C1 segment of cervical spinal cord (tissue), 14 donors: ENCODE measurements at regions not wholly inside any gene's neighbourhood (a gene's known extent, or its start where the extent isn't known, plus 50 kb on each side); places are given as distances from the start of the nearest gene placed in this dataset.

ENCODE experiments used
- DNase-seq, 14 donors: peaks; one replicate each; lab custom pipeline; 2025; lab: John Stamatoyannopoulos, UW

- DNase-seq = no peak
These were observed 132.6 kb upstream of the FUT8 start for GRCh38 chr14:65279958-65280357.

- no peak for DNase-seq
These were observed 131.9 kb upstream of the FUT8 start for GRCh38 chr14:65280653-65281052.

GRCh38 chr14:65281991-65282895 is 130.3 kb upstream of the FUT8 start:
- DNase-seq = peak in 13 of 14 donors; percentile 22 to 85 (median 75)

GRCh38 chr14:65282896-65283253 is 129.7 kb upstream of the FUT8 start:
- DNase-seq = no peak

- no peak for DNase-seq
These were observed 126.1 kb upstream of the FUT8 start for GRCh38 chr14:65286443-65286842.

- DNase-seq = no peak
These were observed 125.0 kb upstream of the FUT8 start for GRCh38 chr14:65287264-65288131.

GRCh38 chr14:65290830-65291229 is 121.7 kb upstream of the FUT8 start:
- no peak for DNase-seq

- no peak for DNase-seq
These were observed 121.0 kb upstream of the FUT8 start for GRCh38 chr14:65291531-65291930.

DNA sequence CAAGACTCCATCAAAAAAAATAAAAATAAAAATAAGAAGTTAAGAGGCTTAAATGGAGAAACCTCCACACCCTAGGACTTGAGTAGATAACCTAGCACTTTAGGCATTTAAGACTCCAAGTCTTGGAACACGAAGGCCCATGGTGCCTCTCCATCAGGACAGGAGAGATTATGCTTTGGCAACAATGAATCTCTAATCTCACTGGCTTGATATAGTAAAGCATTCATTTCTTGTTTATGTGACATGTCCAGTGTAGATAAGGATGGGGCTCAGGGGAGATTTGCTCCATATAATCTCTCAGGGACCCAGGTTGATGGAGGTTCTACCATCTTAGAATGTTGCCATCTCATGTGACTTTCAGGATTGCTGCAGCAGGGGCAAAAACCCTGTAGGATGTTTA is 117.7 kb upstream of the FUT8 start:
- no peak for DNase-seq

- no peak for DNase-seq
These were observed 116.1 kb upstream of the FUT8 start for GRCh38 chr14:65296402-65296801.

DNA sequence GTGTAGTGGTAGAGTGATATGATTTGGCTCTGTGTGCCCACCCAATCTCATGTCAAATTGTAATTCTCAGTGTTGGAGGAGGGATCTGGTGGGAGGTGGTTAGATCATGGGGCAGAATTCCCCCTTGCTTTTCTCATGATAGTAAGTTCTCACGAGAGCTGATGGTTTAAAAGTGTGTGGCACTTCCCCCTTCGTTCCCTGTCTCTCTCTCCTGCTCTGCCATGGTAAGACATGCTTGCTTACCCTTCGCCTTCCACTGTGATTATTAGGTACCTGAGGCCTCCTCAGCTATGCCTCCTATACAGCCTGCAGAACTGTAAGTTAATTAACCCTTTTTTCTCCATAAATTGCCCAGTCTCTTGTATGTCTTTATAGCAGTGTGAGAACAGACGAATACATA is 115.7 kb upstream of the FUT8 start:
- DNase-seq = no peak

DNA sequence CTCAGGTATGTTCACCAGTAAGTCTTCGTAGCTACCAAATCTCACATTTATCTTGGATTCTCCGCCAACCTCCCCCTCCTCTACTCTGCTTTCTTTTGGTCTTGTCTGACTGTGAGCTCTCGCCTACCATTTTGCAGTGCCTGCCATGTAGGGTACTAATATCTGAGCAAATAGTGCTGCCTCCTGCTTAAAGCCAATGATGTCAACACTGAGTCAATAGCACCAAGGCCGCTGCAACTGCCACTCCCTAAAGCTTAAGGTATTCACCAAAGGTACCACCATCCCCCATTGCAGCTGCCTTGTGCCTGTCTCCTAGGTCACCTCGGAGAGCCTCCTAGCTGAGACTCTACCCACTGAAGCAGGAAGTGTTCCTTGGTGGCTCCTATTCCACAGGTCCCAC is 114.8 kb upstream of the FUT8 start:
- DNase-seq = no peak

- no peak for DNase-seq
These were observed 112.7 kb upstream of the FUT8 start for GRCh38 chr14:65299826-65300225.

- DNase-seq = no peak
These were observed 110.5 kb upstream of the FUT8 start for GRCh38 chr14:65301862-65302539.

DNA sequence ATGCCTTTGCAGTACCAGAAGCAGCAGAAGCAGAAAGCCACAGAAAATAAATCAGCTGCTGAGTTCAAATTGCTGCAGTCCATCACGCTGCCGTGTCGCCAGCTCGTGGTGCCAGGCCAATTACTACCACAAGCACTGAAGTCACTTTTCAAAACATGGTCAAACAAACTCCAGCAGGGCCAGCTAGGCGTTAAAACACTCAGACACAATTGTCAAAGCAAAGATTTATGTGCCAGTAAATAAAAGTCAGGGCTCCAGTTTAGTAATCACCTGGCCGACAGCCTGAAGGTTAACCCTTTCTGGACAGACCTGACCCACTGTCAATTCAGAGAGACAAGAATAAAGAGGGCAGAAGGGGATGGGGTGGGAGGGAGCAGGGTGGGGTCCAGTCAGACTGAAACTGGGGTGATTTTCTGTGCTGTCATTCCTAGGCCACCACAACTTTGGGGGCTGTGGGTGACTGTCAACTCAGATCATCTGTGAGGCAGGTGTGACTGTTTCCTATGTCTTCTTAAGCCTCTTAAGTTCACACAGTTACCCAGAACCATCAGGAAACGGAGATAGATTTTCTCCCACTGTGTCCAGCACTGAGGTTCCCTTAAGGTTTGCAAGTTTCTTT is 109.8 kb upstream of the FUT8 start:
- no peak for DNase-seq

DNA sequence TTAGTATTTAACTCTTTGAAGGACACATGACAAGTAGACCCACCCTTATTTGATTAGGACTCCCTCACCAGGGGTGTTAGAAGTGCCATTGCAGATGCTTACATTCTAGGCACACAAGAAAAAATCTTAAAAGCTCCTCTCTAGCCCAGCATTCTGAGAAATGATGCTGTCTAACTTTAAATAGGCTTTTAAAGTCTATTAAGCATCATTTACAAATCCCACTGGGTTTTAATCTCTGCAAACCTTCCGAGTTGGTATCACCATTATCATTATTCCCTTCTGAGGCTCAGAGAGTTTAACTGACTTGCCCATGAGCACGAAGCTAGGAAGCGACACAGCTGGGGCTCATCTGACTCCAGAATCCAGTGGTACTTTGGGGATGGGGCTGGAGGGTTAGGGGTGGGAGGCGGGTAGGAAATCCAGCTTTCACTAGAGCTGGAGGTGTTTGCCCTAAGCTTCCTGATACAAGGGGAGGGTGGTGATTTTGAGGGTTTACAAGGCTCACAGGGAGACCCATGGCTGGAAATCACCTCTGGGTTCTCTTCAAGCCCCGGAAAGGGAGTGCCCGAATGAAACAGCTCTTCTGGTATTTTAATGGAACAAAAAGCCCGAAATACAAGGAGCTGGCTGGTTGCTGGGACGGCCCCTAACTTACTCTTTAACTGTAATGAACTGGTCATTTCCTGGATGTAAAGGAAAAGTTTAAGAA is 109.2 kb upstream of the FUT8 start:
- peak in 1 of 14 donors; percentile 10 for DNase-seq

- no peak for DNase-seq
These were observed 108.7 kb upstream of the FUT8 start for GRCh38 chr14:65303899-65304222.

GRCh38 chr14:65304239-65304638 is 108.3 kb upstream of the FUT8 start:
- no peak for DNase-seq

GRCh38 chr14:65304963-65305362 is 107.6 kb upstream of the FUT8 start:
- no peak for DNase-seq

- DNase-seq = no peak
These were observed 104.0 kb upstream of the FUT8 start for GRCh38 chr14:65308536-65308935.

DNA sequence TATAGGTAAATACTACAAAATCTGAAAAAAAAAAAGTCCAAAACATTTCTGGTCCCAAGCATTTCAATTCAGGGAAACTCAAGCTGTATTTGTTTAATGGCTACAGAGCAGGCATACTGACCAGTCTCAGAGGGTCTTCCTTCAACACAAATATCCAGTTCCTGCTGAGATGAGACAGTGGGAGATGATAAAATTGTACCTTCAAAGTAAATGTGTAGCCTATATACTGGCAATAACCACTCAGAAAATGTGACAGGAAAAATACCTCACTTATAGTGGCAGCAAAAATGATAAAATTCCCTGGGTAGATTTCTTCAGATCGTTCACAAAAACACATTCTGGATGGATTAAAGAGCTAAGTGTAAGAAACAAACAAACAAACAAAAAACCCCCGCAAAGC is 102.0 kb upstream of the FUT8 start:
- no peak for DNase-seq
